ENCODE measurements at regions not wholly inside any gene's neighbourhood (a gene's known extent, or its start where the extent isn't known, plus 50 kb on each side); places are given as distances from the start of the nearest gene placed in this dataset.

GRCh38 chr4:33031328-33031727 lies 2311.2 kb downstream of the PCDH7 start:
- H3K4me3 ChIP-seq (ENCODE audit: low read length) = no peak overlapping the region
- no peak for DNase-seq (ENCODE audit: low read depth)
- no peak for TF ChIP-seq CTCF (conservative IDR thresholded peaks at IDR 0.05; ENCODE audit: low read depth, low read length)

- no peak overlapping the region for H3K4me3 ChIP-seq (ENCODE audit: low read length)
- DNase-seq (ENCODE audit: low read depth) = no peak
- TF ChIP-seq CTCF (conservative IDR thresholded peaks at IDR 0.05; ENCODE audit: low read depth, low read length) = no peak
These were observed 2317.3 kb downstream of the PCDH7 start for GRCh38 chr4:33037464-33037863.

- no peak overlapping the region for H3K4me3 ChIP-seq (ENCODE audit: low read length)
- no peak for TF ChIP-seq CTCF (conservative IDR thresholded peaks at IDR 0.05; ENCODE audit: low read depth, low read length)
- no peak for DNase-seq (ENCODE audit: low read depth)
These were observed 2325.2 kb downstream of the PCDH7 start for GRCh38 chr4:33045334-33045733.

- DNase-seq (ENCODE audit: low read depth) = no peak
- no peak for TF ChIP-seq CTCF (conservative IDR thresholded peaks at IDR 0.05; ENCODE audit: low read depth, low read length)
- H3K4me3 ChIP-seq (ENCODE audit: low read length) = no peak overlapping the region
These were observed 2332.1 kb downstream of the PCDH7 start for GRCh38 chr4:33052241-33052640.

GRCh38 chr4:33054161-33054560 lies 2334.0 kb downstream of the PCDH7 start:
- no peak for TF ChIP-seq CTCF (conservative IDR thresholded peaks at IDR 0.05; ENCODE audit: low read depth, low read length)
- H3K4me3 ChIP-seq (ENCODE audit: low read length) = no peak overlapping the region
- no peak for DNase-seq (ENCODE audit: low read depth)

GRCh38 chr4:33054656-33055196 lies 2334.6 kb downstream of the PCDH7 start:
- no peak overlapping the region for H3K4me3 ChIP-seq (ENCODE audit: low read length)
- no peak for DNase-seq (ENCODE audit: low read depth)
- no peak for TF ChIP-seq CTCF (conservative IDR thresholded peaks at IDR 0.05; ENCODE audit: low read depth, low read length)

GRCh38 chr4:33057736-33058135 lies 2337.6 kb downstream of the PCDH7 start:
- no peak for DNase-seq (ENCODE audit: low read depth)
- H3K4me3 ChIP-seq (ENCODE audit: low read length) = no peak overlapping the region
- TF ChIP-seq CTCF (conservative IDR thresholded peaks at IDR 0.05; ENCODE audit: low read depth, low read length) = no peak

All from retinal pigment epithelial cell (primary cell).